K562 (cell line): ENCODE measurements at regions not wholly inside any gene's neighbourhood (a gene's known extent, or its start where the extent isn't known, plus 50 kb on each side); places are given as distances from the start of the nearest gene placed in this dataset.

ENCODE experiments used
- CBX3 ChIP-seq, 2 experiments: IDR thresholded peaks; 1 replicate in 1 of 2; 2 replicates in 1 of 2; pipeline ENCODE4 v1.6.1; 2012; ENCODE audit warnings: inconsistent platforms in 2 of 2, low read length in 2 of 2, borderline replicate concordance in 1 of 2, control low read depth in 1 of 2
- E2F8 ChIP-seq: fragments of 450-650 bp; IDR thresholded peaks from 2 replicates; pipeline ENCODE4 v1.7.1; 2018; ENCODE audit warnings: mild to moderate bottlenecking, low read depth; ENCODE audit not compliant: partially characterized antibody
- EP300 ChIP-seq: IDR thresholded peaks from 2 replicates; pipeline ENCODE4 v1.6.1; 2012; ENCODE audit warnings: low read length, improper control_type of control experiment
- ILK ChIP-seq: fragments of 450-650 bp; IDR thresholded peaks from 2 replicates; pipeline ENCODE4 v1.6.1; 2016; ENCODE audit warnings: missing genetic modification characterization, low read depth, mild to moderate bottlenecking, missing compliant biosample characterization, moderate library complexity, borderline replicate concordance
- KAT8 ChIP-seq: fragments of 450-650 bp; IDR thresholded peaks from 2 replicates; pipeline ENCODE4 v1.6.1; 2016; ENCODE audit warnings: low read depth, mild to moderate bottlenecking
- POLR2A ChIP-seq: fragments of 450-650 bp; conservative IDR thresholded peaks from 2 replicates; pipeline ENCODE4 v1.6.1; 2016
- SMARCA5 ChIP-seq: fragments of 450-650 bp; IDR thresholded peaks from 2 replicates; pipeline ENCODE4 v1.6.1; 2016
- SP2 ChIP-seq: IDR thresholded peaks from 2 replicates; pipeline ENCODE4 v1.6.1; 2011; ENCODE audit warnings: mild to moderate bottlenecking, low read depth, low read length, moderate library complexity; ENCODE audit not compliant: poor library complexity, severe bottlenecking; ENCODE audit errors: extremely low read depth
- ZNF133 ChIP-seq: fragments of 250-450 bp; sonication (Bioruptor Pico); IDR thresholded peaks from 2 replicates; pipeline ENCODE4 v1.4.0; 2020; ENCODE audit warnings: mild to moderate bottlenecking

- TF ChIP-seq KAT8 (no peak), ZNF133 (CRISPR knock-in tag) (no peak), EP300 (no peak), POLR2A (no peak), SMARCA5 (no peak), SP2 (no peak), CBX3 (IDR thresholded peaks at IDR 0.05; ENCODE audit: borderline replicate concordance in 1 of 2, low read length in 2 of 2) (no peak), ILK (tag) (no peak), E2F8 (no peak)
These were observed 73.6 kb upstream of the LSM8 start for GRCh38 chr7:118110178-118110925.
